B cell (primary cell): ENCODE measurements at regions not wholly inside any gene's neighbourhood (a gene's known extent, or its start where the extent isn't known, plus 50 kb on each side); places are given as distances from the start of the nearest gene placed in this dataset.

Experiments used
- ATAC-seq: fragments of 200-7000 bp; cut with Tn5 transposase; one replicate; pipeline ENCODE4 v1.10.0; 2021; ENCODE audit warnings: low read depth, mild to moderate bottlenecking, moderate number of reproducible peaks, moderate library complexity
- CTCF ChIA-PET: fragments of 350-600 bp; sonication (Branson Sonifier 250); formaldehyde crosslinking; loops from one replicate; lab custom pipeline; 2021; ENCODE audit warnings: antibody characterized with exemption, inconsistent platforms; lab: Charles Lee
- POLR2A ChIA-PET: fragments of 350-600 bp; sonication (Branson Sonifier 250); formaldehyde crosslinking; loops from one replicate; lab custom pipeline; 2021; ENCODE audit warnings: antibody characterized with exemption; lab: Charles Lee
- DNase-seq: peaks from one replicate; pipeline ENCODE4 v3.0.0; 2013
- H2AFZ ChIP-seq: 2 replicates; pipeline ENCODE4 v1.6.1; 2012; ENCODE audit warnings: mild to moderate bottlenecking, low read depth, low read length; ENCODE audit not compliant: insufficient read depth, poor library complexity, severe bottlenecking
- H3K27ac ChIP-seq, 2 donors: 1 replicate in 1 of 2; 2 replicates in 1 of 2; pipeline ENCODE4 v1.5.1; 2012 to 2013; ENCODE audit warnings: low read length in 2 of 2, mild to moderate bottlenecking in 2 of 2, moderate library complexity in 1 of 2
- H3K27me3 ChIP-seq, 4 experiments: fragments of 200-600 bp in 1 of 4; sonication (generic) in 1 of 4; replicated peaks in 1 of 4; 1 replicate in 2 of 4; 2 replicates in 2 of 4; pipeline versions ENCODE4 v1.6.1 to v1.7.0; 2013 to 2016; ENCODE audit warnings: low read length in 3 of 4, mild to moderate bottlenecking in 2 of 4, mixed read lengths in 1 of 4, moderate library complexity in 1 of 4; ENCODE audit not compliant: insufficient read depth in 4 of 4, control insufficient read depth in 3 of 4; ENCODE audit errors: control extremely low read depth in 1 of 4
- H3K36me3 ChIP-seq, 2 experiments: replicated peaks in 1 of 2; 1 replicate in 1 of 2; 2 replicates in 1 of 2; pipeline versions ENCODE4 v1.6.1 to v1.7.1; 2013; ENCODE audit warnings: low read length in 1 of 2; ENCODE audit not compliant: insufficient read depth in 2 of 2, control insufficient read depth in 1 of 2; ENCODE audit errors: control extremely low read depth in 1 of 2, extremely low read depth in 1 of 2
- H3K4me1 ChIP-seq, 2 donors: fragments of 200-600 bp in 1 of 2; sonication (generic) in 1 of 2; 1 replicate in 1 of 2; 2 replicates in 1 of 2; pipeline versions ENCODE4 v1.5.1 to v1.6.1; 2013 to 2017; ENCODE audit warnings: low read length in 2 of 2; ENCODE audit not compliant: control insufficient read depth in 2 of 2, insufficient read depth in 2 of 2
- H3K4me2 ChIP-seq: replicated peaks from 2 replicates; pipeline ENCODE3; 2012; ENCODE audit warnings: mild to moderate bottlenecking, low read depth, low read length; ENCODE audit not compliant: poor library complexity, severe bottlenecking
- H3K4me3 ChIP-seq, 5 experiments: fragments of 200-600 bp in 1 of 5; sonication (generic) in 1 of 5; 1 replicate in 3 of 5; 2 replicates in 2 of 5; pipeline versions ENCODE4 v1.5.1 to v1.7.0; 2011 to 2016; ENCODE audit warnings: low read length in 4 of 5, mild to moderate bottlenecking in 4 of 5, low read depth in 2 of 5, control low read depth in 1 of 5, moderate library complexity in 1 of 5; ENCODE audit not compliant: insufficient read depth in 1 of 5; ENCODE audit errors: control extremely low read depth in 1 of 5, extremely low read depth in 1 of 5
- H3K79me2 ChIP-seq: fragments of 200-600 bp; sonication (generic); one replicate; pipeline ENCODE4 v1.6.0; 2016; ENCODE audit warnings: low read length; ENCODE audit not compliant: control insufficient read depth, insufficient read depth
- H3K9ac ChIP-seq: fragments of 200-600 bp; sonication (generic); 2 replicates; pipeline ENCODE4 v1.6.1; 2017; ENCODE audit warnings: mild to moderate bottlenecking, low read length, moderate library complexity
- H3K9me3 ChIP-seq, 3 donors: one replicate each; pipeline versions ENCODE4 v1.6.1 to v1.7.1; 2013; ENCODE audit warnings: low read length in 2 of 3; ENCODE audit not compliant: control insufficient read depth in 2 of 3, insufficient read depth in 1 of 3; ENCODE audit errors: control extremely low read depth in 1 of 3
- H4K20me1 ChIP-seq: 2 replicates; pipeline ENCODE4 v1.6.0; 2012; ENCODE audit warnings: mild to moderate bottlenecking, low read length; ENCODE audit not compliant: insufficient read depth, control insufficient read depth, poor library complexity, severe bottlenecking
- H3K27ac Mint-ChIP-seq: one replicate; pipeline ENCODE4 v1.8.0; 2021; ENCODE audit warnings: mixed read lengths
- H3K27me3 Mint-ChIP-seq: one replicate; pipeline ENCODE4 v1.8.0; 2021; ENCODE audit warnings: mixed read lengths
- H3K4me1 Mint-ChIP-seq: one replicate; pipeline ENCODE4 v1.8.0; 2021; ENCODE audit warnings: mixed read lengths
- H3K4me3 Mint-ChIP-seq: one replicate; pipeline ENCODE4 v1.8.0; 2021; ENCODE audit warnings: mixed read lengths
- H3K9me3 Mint-ChIP-seq: one replicate; pipeline ENCODE4 v1.8.0; 2022; ENCODE audit warnings: mixed read lengths; ENCODE audit not compliant: insufficient read depth
- CTCF ChIP-seq: fragments of 200-600 bp; IDR thresholded peaks from one replicate; pipeline ENCODE4 v1.8.0; 2022; ENCODE audit warnings: antibody characterized with exemption, mild to moderate bottlenecking
- EZH2 ChIP-seq: IDR thresholded peaks from 2 replicates; pipeline ENCODE4 v1.6.1; 2012; ENCODE audit warnings: borderline replicate concordance, low read depth, mild to moderate bottlenecking, moderate library complexity, low read length; ENCODE audit not compliant: insufficient read depth, poor library complexity, severe bottlenecking
- WGBS: methylation state at CpG from one replicate; pipeline ENCODE4 v1.1.5; 2013; ENCODE audit warnings: missing lambda C conversion rate; ENCODE audit not compliant: insufficient coverage; 5-methylcytosine and 5-hydroxymethylcytosine counted together
- intact Hi-C: fragments of 100-400 bp; cut with micrococcal nuclease; formaldehyde crosslinking; loops from one replicate; pipeline ENCODE4 v1.10.0; 2022

DNA sequence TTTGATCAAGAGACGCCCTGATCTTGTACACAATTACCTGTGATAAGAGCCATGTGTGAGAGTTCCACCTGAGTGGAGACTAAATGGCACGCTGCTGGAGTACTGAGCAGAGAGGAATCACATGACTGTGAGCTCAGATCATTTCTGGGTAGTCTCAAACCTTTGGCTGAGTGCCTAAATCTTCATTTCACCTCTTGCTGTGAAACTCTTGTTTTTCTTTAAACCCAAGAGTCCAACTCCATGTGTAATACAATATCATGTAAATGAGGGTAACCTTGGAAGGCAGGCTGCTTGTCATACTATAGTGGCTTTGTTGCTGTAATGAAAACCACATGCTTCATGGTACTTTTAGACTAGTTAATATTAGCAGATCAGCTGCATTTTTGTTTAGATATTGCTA is 156.9 kb downstream of the CAND1 start:
- H3K4me3 Mint-ChIP-seq = no peak overlapping the region
- POLR2A ChIA-PET = no interaction called here
- Histone ChIP-seq H3K27ac (no peak overlapping the region), H3K9me3 (no peaks in the 10 kb centered on the region), H3K27me3 (peaks cover 0 to 5% (median 2%) of the 10 kb centered on the region in 4 experiments), H3K9ac (no peak overlapping the region), H2AFZ (no peak overlapping the region), H3K4me1 (no peaks in the 10 kb centered on the region), H3K4me2 (no peak overlapping the region), H3K4me3 (no peak overlapping the region), H3K79me2 (no peaks in the 10 kb centered on the region), H3K36me3 (no peaks in the 10 kb centered on the region), H4K20me1 (no peaks in the 10 kb centered on the region)
- CTCF ChIA-PET = interaction anchor here (1.2 kb wide), 1 partner anchor 15 kb away, joined by 5 read pairs; no protein-coding TSS in a partner anchor
- TF ChIP-seq CTCF (no peak), EZH2 (no peak)
- ATAC-seq (no peak), DNase-seq (no peak)
- no peaks in the 10 kb centered on the region for H3K4me1 Mint-ChIP-seq
- peaks cover 16% of the 10 kb centered on the region for H3K27me3 Mint-ChIP-seq
- intact Hi-C loops = no loop called here
- H3K27ac Mint-ChIP-seq = no peak overlapping the region
- H3K9me3 Mint-ChIP-seq = no peaks in the 10 kb centered on the region
- 83% methylated on average over 2 of the region's 2 CpGs for WGBS

GRCh38 chr12:67427336-67427735 is 158.2 kb downstream of the CAND1 start:
- Histone ChIP-seq H3K36me3 (no peaks in the 10 kb centered on the region), H2AFZ (no peak overlapping the region), H3K27ac (no peak overlapping the region), H4K20me1 (no peaks in the 10 kb centered on the region), H3K9me3 (no peaks in the 10 kb centered on the region), H3K4me1 (no peaks in the 10 kb centered on the region), H3K4me2 (no peak overlapping the region), H3K79me2 (no peaks in the 10 kb centered on the region), H3K4me3 (no peak overlapping the region), H3K27me3 (peaks cover 0 to 5% (median 2%) of the 10 kb centered on the region in 4 experiments), H3K9ac (no peak overlapping the region)
- TF ChIP-seq EZH2 (no peak), CTCF (no peak)
- ATAC-seq (no peak), DNase-seq (no peak)
- WGBS = no CpG with 5 or more reads among the region's 4 CpGs
- Mint-ChIP-seq H3K27me3 (peaks cover 16% of the 10 kb centered on the region), H3K4me3 (no peak overlapping the region), H3K9me3 (no peaks in the 10 kb centered on the region), H3K4me1 (no peaks in the 10 kb centered on the region), H3K27ac (no peak overlapping the region)
- ChIA-PET POLR2A (no interaction called here), CTCF (interaction anchor here (0.6 to 1.5 kb wide), 2 partner anchors 14 to 960 kb away, joined by 3 to 4 read pairs; no protein-coding TSS in a partner anchor)
- intact Hi-C loops = no loop called here
